ENCODE measurements at regions not wholly inside any gene's neighbourhood (a gene's known extent, or its start where the extent isn't known, plus 50 kb on each side); places are given as distances from the start of the nearest gene placed in this dataset.

DNA sequence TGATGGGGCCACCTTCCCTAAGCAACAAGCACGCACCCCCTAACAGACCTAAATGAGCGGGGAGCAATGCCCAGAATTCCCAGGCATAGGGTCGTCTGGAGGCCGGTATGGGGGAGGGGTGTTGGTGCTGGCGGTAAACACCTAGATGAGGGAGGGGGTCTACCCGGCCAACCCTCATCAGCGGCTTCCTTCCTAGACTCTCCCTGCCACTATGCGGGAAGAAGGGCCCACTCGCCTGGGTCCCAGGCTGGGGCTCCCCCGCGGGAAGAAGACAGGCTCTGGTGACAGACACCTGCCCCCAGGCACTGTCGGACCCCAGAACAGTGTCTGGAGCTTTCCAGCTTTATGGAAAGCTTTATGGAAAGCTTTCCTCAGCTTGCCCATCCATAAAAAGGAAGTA is 519.0 kb upstream of the SEMA6A start:
- DNase-seq, result no peak
- Mint-ChIP-seq H3K9me3 (peaks cover 29% of the 10 kb centered on the region), H3K27me3 (ENCODE audit: insufficient read depth) (no peaks in the 10 kb centered on the region), H3K27ac (no peak overlapping the region), H3K4me3 (no peak overlapping the region), H3K36me3 (ENCODE audit: low read depth) (no peaks in the 10 kb centered on the region), H3K4me1 (ENCODE audit: low read depth) (no peaks in the 10 kb centered on the region)
- TF ChIP-seq, protein P1, sequence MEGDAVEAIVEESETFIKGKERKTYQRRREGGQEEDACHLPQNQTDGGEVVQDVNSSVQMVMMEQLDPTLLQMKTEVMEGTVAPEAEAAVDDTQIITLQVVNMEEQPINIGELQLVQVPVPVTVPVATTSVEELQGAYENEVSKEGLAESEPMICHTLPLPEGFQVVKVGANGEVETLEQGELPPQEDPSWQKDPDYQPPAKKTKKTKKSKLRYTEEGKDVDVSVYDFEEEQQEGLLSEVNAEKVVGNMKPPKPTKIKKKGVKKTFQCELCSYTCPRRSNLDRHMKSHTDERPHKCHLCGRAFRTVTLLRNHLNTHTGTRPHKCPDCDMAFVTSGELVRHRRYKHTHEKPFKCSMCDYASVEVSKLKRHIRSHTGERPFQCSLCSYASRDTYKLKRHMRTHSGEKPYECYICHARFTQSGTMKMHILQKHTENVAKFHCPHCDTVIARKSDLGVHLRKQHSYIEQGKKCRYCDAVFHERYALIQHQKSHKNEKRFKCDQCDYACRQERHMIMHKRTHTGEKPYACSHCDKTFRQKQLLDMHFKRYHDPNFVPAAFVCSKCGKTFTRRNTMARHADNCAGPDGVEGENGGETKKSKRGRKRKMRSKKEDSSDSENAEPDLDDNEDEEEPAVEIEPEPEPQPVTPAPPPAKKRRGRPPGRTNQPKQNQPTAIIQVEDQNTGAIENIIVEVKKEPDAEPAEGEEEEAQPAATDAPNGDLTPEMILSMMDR (IDR thresholded peaks at IDR 0.05), result no peak

GRCh38 chr5:117089001-117089400 is 514.4 kb upstream of the SEMA6A start:
- no peak for DNase-seq
- no peaks in the 10 kb centered on the region for H3K4me1 Mint-ChIP-seq (ENCODE audit: low read depth)
- H3K27ac Mint-ChIP-seq, result no peak overlapping the region
- no peaks in the 10 kb centered on the region for H3K36me3 Mint-ChIP-seq (ENCODE audit: low read depth)
- TF ChIP-seq, protein P1 (IDR thresholded peaks at IDR 0.05), result no peak
- H3K27me3 Mint-ChIP-seq (ENCODE audit: insufficient read depth), result no peaks in the 10 kb centered on the region
- H3K9me3 Mint-ChIP-seq, result peaks cover 13% of the 10 kb centered on the region
- H3K4me3 Mint-ChIP-seq, result no peak overlapping the region

GRCh38 chr5:117088176-117088575 is 513.6 kb upstream of the SEMA6A start:
- no peak overlapping the region for H3K27ac Mint-ChIP-seq
- TF ChIP-seq, protein P1 (IDR thresholded peaks at IDR 0.05), result no peak
- no peaks in the 10 kb centered on the region for H3K36me3 Mint-ChIP-seq (ENCODE audit: low read depth)
- no peaks in the 10 kb centered on the region for H3K27me3 Mint-ChIP-seq (ENCODE audit: insufficient read depth)
- DNase-seq, result no peak
- no peak overlapping the region for H3K4me3 Mint-ChIP-seq
- peaks cover 14% of the 10 kb centered on the region for H3K9me3 Mint-ChIP-seq
- no peaks in the 10 kb centered on the region for H3K4me1 Mint-ChIP-seq (ENCODE audit: low read depth)

DNA sequence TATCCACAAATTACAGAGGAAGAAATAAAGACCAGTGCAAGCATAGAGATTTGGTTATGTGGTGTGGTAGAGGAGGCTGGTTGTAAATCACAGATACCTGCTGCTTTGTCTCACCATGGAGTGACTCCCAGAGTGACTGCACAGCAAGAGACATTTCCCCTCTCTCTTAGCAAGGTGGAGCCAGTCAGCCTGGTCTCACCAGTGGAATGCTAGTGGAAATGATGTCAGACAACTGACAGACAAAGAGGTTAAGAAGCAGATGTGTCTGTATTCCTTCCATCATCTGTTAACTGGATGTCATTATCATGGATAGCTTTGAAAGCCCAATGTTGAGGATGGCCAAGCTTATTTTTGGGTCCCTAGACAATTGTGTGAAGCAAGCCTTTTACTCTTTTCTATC is 509.4 kb upstream of the SEMA6A start:
- DNase-seq, result no peak
- H3K36me3 Mint-ChIP-seq (ENCODE audit: low read depth), result no peaks in the 10 kb centered on the region
- TF ChIP-seq, protein P1 (IDR thresholded peaks at IDR 0.05), result no peak
- no peaks in the 10 kb centered on the region for H3K4me1 Mint-ChIP-seq (ENCODE audit: low read depth)
- peaks cover 8% of the 10 kb centered on the region for H3K9me3 Mint-ChIP-seq
- no peak overlapping the region for H3K4me3 Mint-ChIP-seq
- H3K27ac Mint-ChIP-seq, result no peak overlapping the region
- no peaks in the 10 kb centered on the region for H3K27me3 Mint-ChIP-seq (ENCODE audit: insufficient read depth)

- no peaks in the 10 kb centered on the region for H3K4me1 Mint-ChIP-seq (ENCODE audit: low read depth)
- DNase-seq, result no peak
- no peak overlapping the region for H3K4me3 Mint-ChIP-seq
- no peaks in the 10 kb centered on the region for H3K27me3 Mint-ChIP-seq (ENCODE audit: insufficient read depth)
- no peaks in the 10 kb centered on the region for H3K36me3 Mint-ChIP-seq (ENCODE audit: low read depth)
- peaks cover 8% of the 10 kb centered on the region for H3K9me3 Mint-ChIP-seq
- TF ChIP-seq, protein P1 (IDR thresholded peaks at IDR 0.05), result no peak
- no peak overlapping the region for H3K27ac Mint-ChIP-seq
Observed at GRCh38 chr5:117082977-117083376, 508.4 kb upstream of the SEMA6A start.

- Mint-ChIP-seq H3K27ac (no peak overlapping the region), H3K4me1 (ENCODE audit: low read depth) (no peaks in the 10 kb centered on the region), H3K4me3 (no peak overlapping the region), H3K36me3 (ENCODE audit: low read depth) (no peaks in the 10 kb centered on the region), H3K9me3 (no peaks in the 10 kb centered on the region; the same call in 1 of the 2 replicates), H3K27me3 (ENCODE audit: insufficient read depth) (no peaks in the 10 kb centered on the region)
- no peak for DNase-seq
- TF ChIP-seq, protein P1 (IDR thresholded peaks at IDR 0.05), result peak; percentile 55; the same call in 1 of the 2 replicates
Observed at GRCh38 chr5:117077142-117077541, 502.5 kb upstream of the SEMA6A start.

Data from HFFc6 (cell line).